HG03064 (cell line): ENCODE measurements at regions not wholly inside any gene's neighbourhood (a gene's known extent, or its start where the extent isn't known, plus 50 kb on each side); places are given as distances from the start of the nearest gene placed in this dataset.
"Not testable (repeated sequence)": the region's sequence is repeated elsewhere in the genome, so short reads cannot be mapped to it uniquely, and the experiment has no call there.

Source experiments
- ATAC-seq: cut with Tn5 transposase; IDR thresholded peaks from one replicate; pipeline ENCODE4 v1.9.1; 2021; ENCODE audit warnings: low read depth; ENCODE audit not compliant: unreplicated experiment

DNA sequence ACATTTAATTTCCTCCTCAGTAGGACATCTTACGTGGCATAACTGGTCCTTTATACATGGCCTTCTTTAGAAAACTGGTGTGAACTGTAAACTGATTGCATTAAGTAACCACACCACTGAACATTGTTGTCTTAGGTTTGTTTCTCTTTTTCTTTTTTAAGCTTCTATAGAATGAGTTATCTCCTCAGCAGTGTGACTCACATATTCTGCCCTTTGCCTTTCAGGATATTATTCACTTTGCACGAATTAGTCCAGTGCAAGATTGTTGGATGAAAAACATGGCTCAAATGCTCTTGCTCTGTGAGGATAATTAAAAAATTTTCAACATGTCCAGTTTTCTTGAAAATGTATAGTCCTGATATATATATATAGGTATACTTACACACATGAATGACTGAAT lies 147.6 kb downstream of the KBTBD8 start:
- ATAC-seq, result no peak

DNA sequence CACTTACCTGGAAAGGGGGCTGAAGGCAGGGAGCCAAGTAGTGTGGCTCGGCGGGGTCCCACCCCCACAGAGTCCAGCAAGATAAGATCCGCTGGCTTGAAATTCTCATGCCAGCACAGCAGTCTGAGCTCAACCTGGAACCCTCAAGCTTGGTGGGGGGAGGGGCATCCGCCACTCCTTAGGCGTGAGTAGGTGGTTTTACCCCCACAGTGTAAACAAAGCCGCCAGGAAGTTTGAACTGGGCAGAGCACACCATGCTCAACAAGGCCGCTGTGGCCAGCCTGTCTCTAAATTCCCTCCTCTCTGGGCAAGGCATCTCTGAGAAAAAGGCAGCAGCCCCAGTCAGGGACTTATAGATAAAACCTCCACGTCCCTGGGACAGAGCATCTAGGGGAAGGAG lies 156.3 kb downstream of the KBTBD8 start:
- no peak for ATAC-seq

DNA sequence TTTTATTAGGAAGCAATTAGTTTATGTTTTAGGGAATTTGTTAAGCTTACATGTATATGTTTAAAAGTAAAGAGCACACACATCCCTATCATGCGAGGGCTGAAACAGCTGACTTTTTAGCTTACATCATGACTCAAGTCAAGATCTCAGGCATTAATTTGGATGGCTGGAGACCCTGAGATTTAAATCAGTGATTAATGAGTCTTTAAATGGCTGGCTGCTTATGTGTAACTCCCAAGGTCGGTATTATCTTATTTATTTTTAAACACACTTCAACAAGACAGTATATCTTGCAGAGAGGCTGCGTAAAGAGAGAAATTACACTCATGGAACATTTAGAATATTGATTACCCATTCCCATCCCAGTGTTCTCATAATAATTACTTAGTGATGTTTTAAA lies 169.4 kb downstream of the KBTBD8 start:
- no peak for ATAC-seq

DNA sequence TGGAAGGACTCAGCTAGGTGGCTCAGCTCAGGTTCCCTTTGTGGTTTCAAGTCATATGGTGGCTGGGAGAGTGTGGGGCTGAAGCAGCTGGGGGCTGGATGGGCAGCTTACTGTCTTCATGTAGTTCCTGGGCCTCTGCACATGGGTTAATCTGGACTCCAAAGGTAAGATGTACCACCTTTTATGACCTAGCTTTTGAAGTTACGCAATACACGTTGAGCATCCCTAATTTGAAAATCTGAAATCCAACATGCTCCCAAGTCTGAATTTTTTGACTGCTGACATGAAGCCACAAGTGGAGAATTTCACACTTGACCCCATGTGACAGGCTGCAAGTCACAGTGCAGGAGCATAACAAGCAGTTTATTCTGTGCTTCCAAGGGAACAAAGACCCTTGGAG lies 173.7 kb downstream of the KBTBD8 start:
- no peak for ATAC-seq

DNA sequence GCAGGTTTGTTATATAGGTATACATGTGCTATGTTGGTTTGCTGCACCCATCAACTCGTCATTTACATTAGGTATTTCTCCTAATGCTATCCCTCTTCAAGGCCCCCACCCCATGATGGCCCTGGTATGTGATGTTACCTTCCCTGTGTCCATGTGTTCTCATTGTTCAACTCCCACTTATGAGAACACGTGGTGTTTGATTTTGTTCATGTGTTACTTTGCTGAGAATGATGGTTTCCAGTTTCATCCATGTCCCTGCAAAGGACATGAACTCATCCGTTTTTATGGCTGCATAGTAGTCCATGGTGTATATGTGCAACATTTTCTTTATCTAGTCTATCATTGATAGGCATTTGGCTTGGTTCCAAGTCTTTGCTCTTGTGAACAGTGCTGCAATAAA lies 175.0 kb downstream of the KBTBD8 start:
- not testable (repeated sequence) for ATAC-seq

DNA sequence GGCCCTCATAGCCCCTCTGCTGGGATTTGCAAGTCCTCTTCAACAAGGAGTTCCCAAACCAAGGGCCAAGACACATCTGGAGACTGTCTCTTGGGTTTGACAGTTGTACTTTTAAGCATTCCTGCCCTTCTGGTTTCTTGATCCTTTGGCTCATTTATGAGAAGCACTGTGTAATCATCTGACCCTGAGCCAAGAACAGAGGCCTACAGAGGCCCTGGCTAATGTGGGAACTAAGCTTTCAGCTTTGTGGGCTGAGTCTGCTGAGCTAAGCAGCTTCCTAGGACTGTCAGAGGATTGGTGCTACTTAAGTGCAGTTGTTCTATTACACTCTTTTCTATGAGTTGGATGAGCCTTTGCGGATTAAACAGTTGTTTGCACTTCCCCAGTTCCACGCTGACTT lies 178.3 kb downstream of the KBTBD8 start:
- ATAC-seq, result no peak

DNA sequence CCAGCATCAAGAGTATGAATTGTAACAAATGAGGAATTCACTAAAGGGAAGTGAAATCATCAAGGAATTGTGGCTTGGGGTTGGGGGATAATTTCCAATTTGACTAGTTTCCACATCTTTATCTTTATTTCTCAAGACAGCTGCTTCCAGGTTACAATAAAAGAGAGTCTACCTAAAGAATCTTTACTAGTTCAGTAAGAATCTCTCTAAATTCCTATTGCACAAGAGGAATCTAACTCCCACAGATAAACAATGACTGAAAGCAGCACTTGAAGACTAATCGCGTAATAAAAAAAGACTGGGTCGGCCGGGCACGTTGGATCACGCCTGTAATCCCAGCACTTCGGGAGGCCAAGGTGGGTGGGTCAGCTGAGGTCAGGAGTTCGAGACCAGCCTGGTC lies 194.4 kb downstream of the KBTBD8 start:
- no peak for ATAC-seq

DNA sequence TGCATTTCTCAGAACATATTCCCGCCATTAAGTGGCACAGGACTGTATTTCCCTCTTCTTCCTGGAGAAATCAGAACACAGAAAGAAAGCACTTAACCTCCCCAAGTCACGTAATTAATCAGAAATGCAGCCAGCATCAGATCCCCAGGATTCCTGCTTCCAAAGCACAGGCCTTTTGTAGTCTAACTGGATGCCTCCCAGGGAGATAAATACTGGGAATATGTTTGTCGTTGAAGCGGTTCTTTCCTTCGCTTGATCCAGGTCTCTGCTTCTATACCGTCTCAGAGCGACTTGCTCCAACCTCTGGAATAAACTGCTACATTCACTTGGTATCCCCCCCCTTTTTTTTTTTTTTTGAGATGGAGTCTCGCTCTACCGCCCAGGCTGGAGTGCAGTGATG lies 198.6 kb downstream of the KBTBD8 start:
- ATAC-seq, result no peak

DNA sequence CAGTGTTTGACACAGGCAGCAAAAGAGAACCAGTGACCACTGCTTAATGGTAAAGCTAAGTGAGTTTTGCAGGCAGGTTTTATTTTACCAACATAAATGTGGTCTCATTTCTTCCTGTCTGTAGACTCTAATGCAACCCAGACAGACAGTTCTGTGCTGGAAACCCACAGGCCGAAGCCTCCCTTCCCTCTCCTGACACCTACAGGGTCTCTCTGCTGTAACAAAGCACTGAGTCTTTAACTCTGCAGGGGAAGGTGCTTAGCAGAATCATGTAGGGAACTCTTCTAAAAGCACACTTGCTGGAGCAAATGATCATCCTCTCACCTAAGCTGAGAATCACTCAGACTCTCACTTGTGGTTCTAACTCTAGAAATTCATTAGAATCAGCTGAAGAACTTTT lies 200.3 kb downstream of the KBTBD8 start:
- ATAC-seq, result no peak

DNA sequence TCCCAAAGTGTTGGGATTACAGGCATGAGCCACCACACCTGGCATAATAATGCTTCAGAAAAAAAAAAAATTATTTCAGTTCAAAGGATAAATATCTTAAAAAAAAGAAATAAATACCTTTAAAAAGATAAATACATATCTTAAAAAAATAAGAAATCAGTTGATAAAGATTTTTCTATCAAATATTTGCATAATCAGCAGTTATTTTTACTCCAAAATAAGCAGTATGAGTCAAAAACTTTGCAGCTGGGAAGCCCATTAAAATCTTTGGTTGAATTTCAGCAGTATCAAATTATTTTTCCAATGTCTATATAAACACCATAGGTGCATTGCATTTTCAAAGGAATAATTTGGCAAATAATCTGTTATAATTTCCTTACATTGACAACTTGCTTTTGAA lies 202.5 kb downstream of the KBTBD8 start:
- no peak for ATAC-seq

DNA sequence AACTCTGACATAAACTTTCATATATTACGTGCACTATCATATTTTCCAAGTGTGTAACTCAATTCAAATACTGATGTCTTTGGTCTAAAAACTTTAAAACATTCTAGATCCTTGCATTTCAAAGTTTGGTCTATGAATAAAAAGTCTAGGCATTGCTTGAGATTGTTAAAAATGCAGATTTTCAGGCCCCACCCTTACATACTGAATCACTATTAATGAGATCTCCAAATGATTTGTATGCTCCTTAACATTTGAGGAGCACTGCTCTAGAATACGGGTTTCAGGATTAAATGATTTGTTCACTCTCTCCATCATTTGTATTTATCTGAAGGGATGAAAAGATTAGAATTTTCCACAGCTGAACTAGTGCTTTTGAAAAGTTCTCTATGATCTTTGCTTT lies 202.9 kb downstream of the KBTBD8 start:
- no peak for ATAC-seq

DNA sequence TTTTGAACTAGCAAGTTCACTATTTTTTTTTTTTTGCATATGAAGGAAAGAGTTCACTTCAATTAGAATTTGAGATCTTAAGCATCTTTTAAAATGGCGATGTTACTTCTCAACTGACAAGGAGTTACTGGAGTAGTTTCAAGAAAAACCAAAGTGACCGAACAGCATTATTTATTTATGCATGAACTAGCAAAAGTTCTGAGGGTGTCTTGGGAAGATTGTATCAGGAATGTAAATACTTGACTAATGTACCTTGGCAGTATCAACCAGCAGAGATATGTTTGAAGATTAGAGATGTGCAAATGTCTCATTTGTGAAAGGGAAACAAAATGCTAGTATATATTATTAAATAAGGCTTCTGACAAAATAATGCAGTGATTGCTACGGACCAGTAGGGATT lies 203.9 kb downstream of the KBTBD8 start:
- no peak for ATAC-seq

DNA sequence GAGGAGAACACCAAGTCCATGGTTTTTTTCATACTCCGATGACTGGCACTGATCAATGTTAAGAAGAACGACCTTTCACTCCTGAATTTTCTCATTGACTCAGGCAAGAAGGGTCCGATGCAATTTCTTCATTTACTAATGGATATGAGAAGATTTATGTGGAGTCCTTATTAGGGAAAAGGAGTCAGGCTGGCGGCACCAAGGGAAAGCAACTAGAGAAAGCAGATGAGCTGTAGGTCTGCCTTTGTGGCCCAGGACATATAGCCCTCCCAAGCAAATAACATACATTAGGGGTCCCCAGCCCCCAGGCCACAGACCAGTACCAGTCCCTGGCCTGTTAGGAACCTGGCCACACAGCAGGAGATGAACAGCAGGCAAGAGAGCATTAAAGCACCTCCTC lies 206.8 kb downstream of the KBTBD8 start:
- no peak for ATAC-seq

DNA sequence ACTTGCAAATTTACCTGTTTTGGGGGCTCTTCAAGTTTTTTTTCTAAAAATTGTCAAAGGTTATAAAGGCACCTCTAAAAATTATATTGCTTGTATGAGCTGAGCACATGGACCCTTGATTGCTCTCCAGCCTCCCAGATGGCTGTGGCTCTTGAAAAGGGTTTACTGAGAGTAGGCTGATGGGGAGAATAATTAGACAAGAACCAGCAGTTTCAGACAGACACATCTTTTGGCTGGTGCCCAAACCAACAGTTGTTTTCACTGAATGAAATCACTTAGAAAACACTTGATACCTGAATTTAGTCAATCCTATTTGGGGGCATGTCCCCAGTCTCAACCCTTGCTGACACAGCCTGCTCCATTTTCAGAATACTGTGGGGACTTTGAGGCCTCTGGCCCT lies 217.6 kb downstream of the KBTBD8 start:
- ATAC-seq, result no peak

DNA sequence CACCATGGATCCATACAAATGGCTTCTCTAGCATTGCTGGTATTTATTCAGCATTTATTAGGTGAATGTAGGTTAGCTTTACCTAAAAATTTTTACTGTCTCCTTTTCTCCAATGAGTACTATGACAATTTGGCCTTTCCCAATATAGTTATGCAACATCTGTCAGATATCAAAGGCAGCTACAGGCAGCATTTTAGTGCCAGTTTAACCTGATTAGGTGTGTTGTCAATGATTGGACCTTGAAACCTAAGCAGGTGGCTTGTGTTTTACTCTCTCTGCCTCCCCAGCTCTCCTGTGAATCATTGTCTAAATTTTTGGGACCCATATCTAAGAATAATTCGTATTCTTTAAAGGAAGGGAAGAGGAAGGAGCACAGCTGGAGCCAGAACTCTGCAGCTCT lies 228.9 kb downstream of the KBTBD8 start:
- ATAC-seq, result no peak

DNA sequence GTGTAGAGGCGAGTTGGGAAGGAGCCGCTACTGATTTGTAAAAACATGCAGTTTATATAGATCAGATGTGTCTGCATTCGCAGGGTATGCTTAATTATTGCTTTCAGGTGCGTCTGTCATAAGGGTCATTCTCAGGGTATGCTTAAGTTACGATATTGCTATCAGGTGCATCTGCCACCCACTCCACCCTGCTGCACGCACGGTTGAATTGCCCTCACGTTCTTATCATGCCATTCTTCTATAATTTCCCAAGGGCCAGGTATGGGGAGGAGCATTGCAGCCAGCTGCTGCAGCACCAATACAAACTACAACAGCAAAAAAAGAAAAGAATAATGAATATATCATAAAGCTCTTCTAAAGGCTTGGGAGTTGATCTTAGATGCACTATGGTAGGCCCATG lies 230.0 kb downstream of the KBTBD8 start:
- ATAC-seq, result no peak

DNA sequence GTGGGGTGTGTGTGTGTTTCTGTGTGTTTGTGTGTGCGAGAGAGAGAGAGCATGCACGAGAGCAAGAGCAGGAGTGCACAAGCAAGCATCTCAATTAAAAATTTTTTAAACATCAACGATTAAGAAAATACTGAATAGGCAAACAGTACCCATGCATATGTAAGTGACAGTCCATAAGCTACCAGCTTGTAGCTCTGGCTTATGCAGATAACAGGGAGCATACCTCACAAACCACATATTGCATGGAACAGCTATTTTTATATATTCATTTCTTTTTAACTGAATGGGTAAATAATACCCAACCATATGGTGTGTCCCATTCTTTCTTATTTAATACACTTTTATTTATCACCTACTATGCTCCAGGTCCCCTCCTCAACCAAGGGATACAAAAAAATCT lies 234.5 kb downstream of the KBTBD8 start:
- no peak for ATAC-seq

DNA sequence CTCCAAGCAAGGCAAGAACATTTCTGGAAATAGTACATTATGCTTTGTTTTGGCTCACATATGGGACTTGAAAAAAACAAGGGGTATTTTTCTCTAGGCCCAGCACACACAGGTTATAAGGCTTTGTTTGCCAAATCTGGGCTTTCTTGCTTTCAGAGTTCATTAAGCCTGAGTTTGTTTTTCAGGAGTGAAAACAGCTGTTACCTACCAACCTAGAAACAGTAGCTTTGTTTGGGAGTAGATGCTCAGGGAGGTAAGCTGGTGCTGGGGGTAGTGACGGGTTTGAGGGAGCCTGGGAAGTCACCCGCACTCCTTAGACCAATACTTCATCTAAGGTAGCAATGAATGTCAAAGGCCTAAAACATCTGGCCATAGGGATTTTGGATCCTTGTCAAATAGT lies 241.2 kb downstream of the KBTBD8 start:
- ATAC-seq, result no peak

DNA sequence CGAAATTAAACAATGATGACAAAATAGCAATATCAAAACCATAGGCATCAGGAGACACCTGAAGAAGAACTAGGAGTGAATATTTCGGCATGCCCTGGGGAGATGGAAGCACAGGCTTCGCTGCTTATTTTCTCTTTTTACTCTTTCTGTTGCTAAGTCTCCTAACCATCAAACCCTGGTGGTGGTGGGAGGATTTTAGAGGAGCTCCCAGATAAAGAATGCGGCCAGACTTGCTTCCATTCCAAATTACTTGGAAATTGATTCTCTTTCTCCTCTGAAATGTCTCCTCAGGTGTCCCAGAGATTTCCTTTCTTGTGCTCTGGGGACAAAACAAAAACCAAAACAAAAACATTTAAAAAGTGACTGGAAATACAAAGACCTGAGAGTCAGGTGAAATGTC lies 243.0 kb downstream of the KBTBD8 start:
- no peak for ATAC-seq

DNA sequence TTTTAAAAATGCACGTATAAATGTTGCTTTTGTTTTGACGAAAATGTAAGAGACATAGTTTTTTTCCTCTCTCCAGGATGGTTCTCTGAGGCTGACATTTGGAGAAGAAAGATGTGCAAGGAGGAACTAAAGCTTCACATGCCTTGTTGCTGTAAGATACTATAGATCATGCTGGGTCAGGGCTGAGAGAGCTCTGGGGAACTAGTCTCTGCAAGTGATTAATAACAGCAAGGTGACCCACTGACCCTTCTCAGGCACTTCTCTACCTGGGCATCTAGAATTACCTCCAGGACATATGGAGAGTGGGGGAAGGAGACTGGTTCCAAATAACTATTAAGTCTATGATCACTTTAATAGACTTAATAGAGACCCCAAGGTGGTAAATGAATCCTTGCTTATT lies 246.0 kb downstream of the KBTBD8 start:
- no peak for ATAC-seq

DNA sequence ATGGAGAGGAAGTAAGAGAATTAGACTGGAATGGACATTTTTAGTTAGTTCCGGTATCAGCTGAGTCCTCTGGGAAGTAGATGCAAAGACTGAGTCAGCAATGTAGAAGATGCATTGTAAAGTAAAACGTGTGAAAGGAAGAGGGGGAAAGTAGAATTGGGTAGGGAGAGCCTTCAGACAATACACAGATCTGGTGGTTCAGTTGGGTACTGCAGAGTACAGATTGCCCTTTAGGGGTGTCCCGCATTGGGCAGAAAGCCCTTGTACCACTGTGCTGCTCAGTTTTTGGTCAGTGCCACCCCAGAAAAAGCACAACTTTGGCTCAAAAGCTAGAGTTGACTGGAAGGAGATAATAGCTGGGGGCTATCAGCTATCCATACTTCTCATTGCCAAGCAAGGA lies 247.4 kb downstream of the KBTBD8 start:
- ATAC-seq, result no peak

DNA sequence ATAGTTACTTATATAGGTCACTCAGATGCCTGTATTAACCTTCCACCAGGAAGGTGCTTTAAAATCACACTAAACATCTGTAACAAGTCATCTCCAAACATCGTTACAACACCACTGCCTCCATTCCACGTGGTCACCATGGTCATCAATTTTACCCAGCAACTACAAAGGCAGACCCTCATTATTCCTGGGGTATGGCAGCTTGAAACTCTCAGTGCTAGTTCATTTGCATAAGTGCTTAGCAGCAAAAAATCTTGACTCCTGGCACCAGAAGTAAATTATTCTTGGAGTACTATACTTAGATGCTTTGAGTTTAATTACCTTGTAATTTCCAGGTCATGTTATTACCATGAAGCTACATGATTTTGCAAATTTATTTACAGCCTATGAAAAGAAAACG lies 250.6 kb downstream of the KBTBD8 start:
- ATAC-seq, result no peak

DNA sequence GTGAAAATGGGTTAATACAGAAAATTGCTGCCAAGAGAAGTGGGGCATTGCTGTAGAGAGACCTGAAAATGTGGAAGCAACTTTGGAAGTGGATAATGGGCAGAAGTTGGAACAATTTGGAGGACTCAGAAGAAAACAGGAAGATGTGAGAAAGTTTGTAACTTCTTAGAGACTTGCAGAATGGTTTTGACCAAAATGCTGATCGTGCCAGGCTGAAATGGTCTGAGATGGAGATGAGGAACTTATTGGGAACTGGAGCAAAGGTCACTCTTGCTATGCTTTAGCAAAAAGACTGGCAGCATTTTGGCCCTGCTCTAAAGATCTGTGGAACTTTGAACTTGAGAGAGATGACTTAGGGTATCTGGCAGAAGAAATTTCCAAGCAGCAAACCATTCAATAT lies 254.8 kb downstream of the KBTBD8 start:
- ATAC-seq, result not testable (repeated sequence)
